ENCODE measurements at regions not wholly inside any gene's neighbourhood (a gene's known extent, or its start where the extent isn't known, plus 50 kb on each side); places are given as distances from the start of the nearest gene placed in this dataset.

GRCh38 chr2:121910139-121910538 lies 154.7 kb downstream of the TSN start:
- Histone ChIP-seq H3K27me3 (ENCODE audit: low read depth, low read length) (peaks cover 9% of the 10 kb centered on the region), H3K27ac (ENCODE audit: low read length) (no peak overlapping the region), H3K79me2 (ENCODE audit: low read length) (no peaks in the 10 kb centered on the region), H3K36me3 (replicated peaks; ENCODE audit: low read depth, low read length) (no peaks in the 10 kb centered on the region), H4K20me1 (ENCODE audit: insufficient read depth, low read length) (no peaks in the 10 kb centered on the region), H3K4me1 (ENCODE audit: low read length) (no peaks in the 10 kb centered on the region), H3K9ac (ENCODE audit: low read length) (no peak overlapping the region), H3K9me3 (ENCODE audit: insufficient read depth, low read length) (no peaks in the 10 kb centered on the region), H2AFZ (ENCODE audit: low read depth, low read length) (no peak overlapping the region), H3K4me2 (ENCODE audit: low read length) (no peak overlapping the region), H3K4me3 (ENCODE audit: low read length) (no peak overlapping the region)
- TF ChIP-seq EZH2phosphoT487 (IDR thresholded peaks at IDR 0.05; ENCODE audit: low read depth) = no peak
- TF ChIP-seq, protein P1, sequence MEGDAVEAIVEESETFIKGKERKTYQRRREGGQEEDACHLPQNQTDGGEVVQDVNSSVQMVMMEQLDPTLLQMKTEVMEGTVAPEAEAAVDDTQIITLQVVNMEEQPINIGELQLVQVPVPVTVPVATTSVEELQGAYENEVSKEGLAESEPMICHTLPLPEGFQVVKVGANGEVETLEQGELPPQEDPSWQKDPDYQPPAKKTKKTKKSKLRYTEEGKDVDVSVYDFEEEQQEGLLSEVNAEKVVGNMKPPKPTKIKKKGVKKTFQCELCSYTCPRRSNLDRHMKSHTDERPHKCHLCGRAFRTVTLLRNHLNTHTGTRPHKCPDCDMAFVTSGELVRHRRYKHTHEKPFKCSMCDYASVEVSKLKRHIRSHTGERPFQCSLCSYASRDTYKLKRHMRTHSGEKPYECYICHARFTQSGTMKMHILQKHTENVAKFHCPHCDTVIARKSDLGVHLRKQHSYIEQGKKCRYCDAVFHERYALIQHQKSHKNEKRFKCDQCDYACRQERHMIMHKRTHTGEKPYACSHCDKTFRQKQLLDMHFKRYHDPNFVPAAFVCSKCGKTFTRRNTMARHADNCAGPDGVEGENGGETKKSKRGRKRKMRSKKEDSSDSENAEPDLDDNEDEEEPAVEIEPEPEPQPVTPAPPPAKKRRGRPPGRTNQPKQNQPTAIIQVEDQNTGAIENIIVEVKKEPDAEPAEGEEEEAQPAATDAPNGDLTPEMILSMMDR (IDR thresholded peaks at IDR 0.05; ENCODE audit: low read depth, low read length) = no peak

- no peaks in the 10 kb centered on the region for H3K36me3 ChIP-seq (replicated peaks; ENCODE audit: low read depth, low read length)
- H3K27me3 ChIP-seq (ENCODE audit: low read depth, low read length) = peaks cover 9% of the 10 kb centered on the region
- H2AFZ ChIP-seq (ENCODE audit: low read depth, low read length) = no peak overlapping the region
- no peak overlapping the region for H3K9ac ChIP-seq (ENCODE audit: low read length)
- H3K4me1 ChIP-seq (ENCODE audit: low read length) = no peaks in the 10 kb centered on the region
- no peak overlapping the region for H3K4me3 ChIP-seq (ENCODE audit: low read length)
- TF ChIP-seq, protein P1 (IDR thresholded peaks at IDR 0.05; ENCODE audit: low read depth, low read length) = no peak
- no peaks in the 10 kb centered on the region for H3K9me3 ChIP-seq (ENCODE audit: insufficient read depth, low read length)
- no peak overlapping the region for H3K27ac ChIP-seq (ENCODE audit: low read length)
- no peaks in the 10 kb centered on the region for H4K20me1 ChIP-seq (ENCODE audit: insufficient read depth, low read length)
- H3K4me2 ChIP-seq (ENCODE audit: low read length) = no peak overlapping the region
- H3K79me2 ChIP-seq (ENCODE audit: low read length) = no peaks in the 10 kb centered on the region
Observed at GRCh38 chr2:121911036-121911435, 155.6 kb downstream of the TSN start.

DNA sequence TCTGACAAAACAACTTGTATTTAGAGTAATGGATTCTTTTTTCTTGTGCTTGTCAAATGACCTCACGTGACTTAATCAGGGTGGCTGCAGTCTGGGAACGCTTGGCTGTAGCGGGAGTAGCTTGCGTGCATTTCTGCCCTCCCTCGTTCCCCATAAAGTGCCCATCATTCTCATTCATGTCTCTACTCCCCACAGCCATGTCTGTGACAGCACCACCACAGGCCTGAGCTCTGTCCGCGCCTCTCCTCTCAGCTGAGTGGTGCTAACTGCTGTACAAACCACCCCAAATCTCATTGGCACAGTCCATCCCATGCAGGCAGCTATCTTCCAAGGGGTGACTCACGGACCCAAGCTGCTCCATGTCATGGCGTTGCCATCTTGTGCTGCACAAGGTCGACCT lies 161.7 kb downstream of the TSN start:
- Histone ChIP-seq H4K20me1 (ENCODE audit: insufficient read depth, low read length) (no peaks in the 10 kb centered on the region), H3K4me2 (ENCODE audit: low read length) (no peak overlapping the region), H3K79me2 (ENCODE audit: low read length) (no peaks in the 10 kb centered on the region), H3K27me3 (ENCODE audit: low read depth, low read length) (no peaks in the 10 kb centered on the region), H3K9me3 (ENCODE audit: insufficient read depth, low read length) (no peaks in the 10 kb centered on the region), H3K4me1 (ENCODE audit: low read length) (no peaks in the 10 kb centered on the region), H2AFZ (ENCODE audit: low read depth, low read length) (no peak overlapping the region), H3K36me3 (replicated peaks; ENCODE audit: low read depth, low read length) (no peaks in the 10 kb centered on the region), H3K9ac (ENCODE audit: low read length) (no peak overlapping the region), H3K4me3 (ENCODE audit: low read length) (no peak overlapping the region), H3K27ac (ENCODE audit: low read length) (no peak overlapping the region)
- TF ChIP-seq EZH2phosphoT487 (IDR thresholded peaks at IDR 0.05; ENCODE audit: low read depth) = no peak
- TF ChIP-seq, protein P1 (IDR thresholded peaks at IDR 0.05; ENCODE audit: low read depth, low read length) = no peak

- no peaks in the 10 kb centered on the region for H3K4me1 ChIP-seq (ENCODE audit: low read length)
- no peak overlapping the region for H2AFZ ChIP-seq (ENCODE audit: low read depth, low read length)
- H3K79me2 ChIP-seq (ENCODE audit: low read length) = no peaks in the 10 kb centered on the region
- no peaks in the 10 kb centered on the region for H3K27me3 ChIP-seq (ENCODE audit: low read depth, low read length)
- no peak overlapping the region for H3K4me2 ChIP-seq (ENCODE audit: low read length)
- no peaks in the 10 kb centered on the region for H4K20me1 ChIP-seq (ENCODE audit: insufficient read depth, low read length)
- H3K36me3 ChIP-seq (replicated peaks; ENCODE audit: low read depth, low read length) = no peaks in the 10 kb centered on the region
- H3K9me3 ChIP-seq (ENCODE audit: insufficient read depth, low read length) = no peaks in the 10 kb centered on the region
- TF ChIP-seq, protein P1 (IDR thresholded peaks at IDR 0.05; ENCODE audit: low read depth, low read length) = no peak
- no peak for TF ChIP-seq EZH2phosphoT487 (IDR thresholded peaks at IDR 0.05; ENCODE audit: low read depth)
- H3K27ac ChIP-seq (ENCODE audit: low read length) = no peak overlapping the region
- H3K9ac ChIP-seq (ENCODE audit: low read length) = no peak overlapping the region
- H3K4me3 ChIP-seq (ENCODE audit: low read length) = no peak overlapping the region
Observed at GRCh38 chr2:121918231-121918630, 162.8 kb downstream of the TSN start.

Measured in OCI-LY3 (cell line).